ENCODE measurements at regions not wholly inside any gene's neighbourhood (a gene's known extent, or its start where the extent isn't known, plus 50 kb on each side); places are given as distances from the start of the nearest gene placed in this dataset.

- no peak for DNase-seq
- TF ChIP-seq CTCF (IDR thresholded peaks at IDR 0.05), result no peak
- TF ChIP-seq POLR2A (IDR thresholded peaks at IDR 0.05), result no peak
- Histone ChIP-seq H3K4me1 (peaks cover 0 to 3% (median 0%) of the 10 kb centered on the region in 3 donors), H3K27me3 (no peaks in the 10 kb centered on the region), H3K36me3 (no peaks in the 10 kb centered on the region), H3K4me3 (no peak overlapping the region), H3K9me3 (no peaks in the 10 kb centered on the region), H3K27ac (no peak overlapping the region)
- 80 to 81% methylated on average over 2 of the region's 2 CpGs for WGBS, 2 donors
- intact Hi-C loops (cut with DNase I), result no loop called here
Measured at GRCh38 chr13:72544042-72544441, 183.4 kb downstream of the MZT1 start.

- Histone ChIP-seq H3K27me3 (no peaks in the 10 kb centered on the region), H3K27ac (no peak overlapping the region), H3K9me3 (no peaks in the 10 kb centered on the region), H3K36me3 (no peaks in the 10 kb centered on the region), H3K4me3 (no peak overlapping the region), H3K4me1 (peaks cover 0 to 3% (median 0%) of the 10 kb centered on the region in 3 donors)
- intact Hi-C loops (cut with DNase I), result no loop called here
- TF ChIP-seq CTCF (IDR thresholded peaks at IDR 0.05) (no peak), POLR2A (IDR thresholded peaks at IDR 0.05) (no peak)
- WGBS, 2 donors, result 94 to 95% methylated on average over 3 of the region's 3 CpGs
- DNase-seq, result no peak
Measured at GRCh38 chr13:72542241-72542640, 185.2 kb downstream of the MZT1 start.

GRCh38 chr13:72541674-72542073 lies 185.8 kb downstream of the MZT1 start:
- Histone ChIP-seq H3K4me1 (peaks cover 0 to 3% (median 0%) of the 10 kb centered on the region in 3 donors), H3K27ac (no peak overlapping the region)
- intact Hi-C loops (cut with DNase I), result no loop called here

GRCh38 chr13:72540881-72541280 lies 186.5 kb downstream of the MZT1 start:
- no peaks in the 10 kb centered on the region for H3K36me3 ChIP-seq
- H3K27ac ChIP-seq, result no peak overlapping the region
- H3K4me1 ChIP-seq, result peaks cover 0 to 3% (median 0%) of the 10 kb centered on the region in 3 donors
- TF ChIP-seq POLR2A (IDR thresholded peaks at IDR 0.05), result no peak
- no peak for TF ChIP-seq CTCF (IDR thresholded peaks at IDR 0.05)
- H3K4me3 ChIP-seq, result no peak overlapping the region
- 70 to 89% methylated on average over 4 of the region's 4 CpGs for WGBS, 2 donors
- no peaks in the 10 kb centered on the region for H3K27me3 ChIP-seq
- no peaks in the 10 kb centered on the region for H3K9me3 ChIP-seq
- intact Hi-C loops (cut with DNase I), result no loop called here
- DNase-seq, result no peak

More at GRCh38 chr13:72541674-72542073, 185.8 kb downstream of the MZT1 start:
- no peaks in the 10 kb centered on the region for H3K27me3 ChIP-seq
- no peak for DNase-seq
- 34 to 49% methylated on average over 6 of the region's 6 CpGs for WGBS, 2 donors
- H3K9me3 ChIP-seq, result no peaks in the 10 kb centered on the region
- TF ChIP-seq POLR2A (IDR thresholded peaks at IDR 0.05) (no peak), CTCF (IDR thresholded peaks at IDR 0.05) (no peak)
- no peaks in the 10 kb centered on the region for H3K36me3 ChIP-seq
- no peak overlapping the region for H3K4me3 ChIP-seq

GRCh38 chr13:72539925-72540324 lies 187.5 kb downstream of the MZT1 start:
- Histone ChIP-seq H3K9me3 (no peaks in the 10 kb centered on the region), H3K27me3 (no peaks in the 10 kb centered on the region), H3K27ac (no peak overlapping the region), H3K36me3 (no peaks in the 10 kb centered on the region), H3K4me3 (no peak overlapping the region), H3K4me1 (peaks cover 0 to 3% (median 0%) of the 10 kb centered on the region in 3 donors)
- 34 to 45% methylated on average over 1 of the region's 1 CpG for WGBS, 2 donors
- no peak for TF ChIP-seq POLR2A (IDR thresholded peaks at IDR 0.05)
- no peak for TF ChIP-seq CTCF (IDR thresholded peaks at IDR 0.05)
- intact Hi-C loops (cut with DNase I), result no loop called here
- DNase-seq, result no peak

All from esophagus squamous epithelium (tissue), 5 donors.